WTC11 (cell line): ENCODE measurements at regions not wholly inside any gene's neighbourhood (a gene's known extent, or its start where the extent isn't known, plus 50 kb on each side); places are given as distances from the start of the nearest gene placed in this dataset.

Experiments
- ATAC-seq: fragments of 200-7000 bp; cut with Tn5 transposase; 2 replicates; pipeline ENCODE4 v1.10.0; 2021; ENCODE audit warnings: mild to moderate bottlenecking, moderate library complexity
- CTCF ChIA-PET: fragments of 300-600 bp; sonication (Branson Sonifier 250); formaldehyde crosslinking; loops from one replicate; lab custom pipeline; 2021; ENCODE audit warnings: antibody characterized with exemption; lab: Charles Lee
- POLR2A ChIA-PET: fragments of 350-600 bp; sonication (Branson Sonifier 250); formaldehyde crosslinking; loops from one replicate; lab custom pipeline; 2021; ENCODE audit warnings: antibody characterized with exemption; lab: Charles Lee
- DNase-seq: peaks from one replicate; pipeline ENCODE4 v3.0.0; 2021; ENCODE audit warnings: low spot score
- H3K27ac Mint-ChIP-seq: 2 replicates; pipeline ENCODE4 v1.8.0; 2021; ENCODE audit warnings: mixed read lengths
- H3K27me3 Mint-ChIP-seq: 2 replicates; pipeline ENCODE4 v1.8.0; 2021; ENCODE audit warnings: low read depth, mild to moderate bottlenecking, moderate library complexity, mixed read lengths
- H3K36me3 Mint-ChIP-seq: 2 replicates; pipeline ENCODE4 v1.8.0; 2021; ENCODE audit warnings: mixed read lengths
- H3K4me1 Mint-ChIP-seq: 2 replicates; pipeline ENCODE4 v1.8.0; 2022; ENCODE audit warnings: mixed read lengths
- H3K4me3 Mint-ChIP-seq: 2 replicates; pipeline ENCODE4 v1.8.0; 2021; ENCODE audit warnings: mild to moderate bottlenecking, moderate library complexity, mixed read lengths
- H3K9me3 Mint-ChIP-seq: 2 replicates; pipeline ENCODE4 v1.8.0; 2021; ENCODE audit warnings: mixed read lengths
- ARID4B ChIP-seq: sonication (generic); formaldehyde crosslinking; IDR thresholded peaks from 2 replicates; pipeline ENCODE4 v1.8.0; 2023; ENCODE audit warnings: missing genetic modification reagents, mild to moderate bottlenecking, borderline replicate concordance
- CBFB ChIP-seq: sonication (generic); formaldehyde crosslinking; IDR thresholded peaks from 2 replicates; pipeline ENCODE4 v1.8.1; 2022; ENCODE audit warnings: mild to moderate bottlenecking, low read depth, missing genetic modification reagents
- CREB1 ChIP-seq: sonication (generic); formaldehyde crosslinking; IDR thresholded peaks from 2 replicates; pipeline ENCODE4 v1.8.0; 2023; ENCODE audit warnings: mild to moderate bottlenecking, missing genetic modification reagents
- ELF4 ChIP-seq: sonication (generic); formaldehyde crosslinking; IDR thresholded peaks from 2 replicates; pipeline ENCODE4 v1.8.1; 2022; ENCODE audit warnings: low read depth, mild to moderate bottlenecking, moderate library complexity, missing genetic modification reagents
- ESRRA ChIP-seq: sonication (generic); formaldehyde crosslinking; IDR thresholded peaks from 2 replicates; pipeline ENCODE4 v1.8.1; 2022; ENCODE audit warnings: mild to moderate bottlenecking, missing genetic modification reagents, borderline replicate concordance
- GRHL2 ChIP-seq: fragments of 250-450 bp; sonication (Bioruptor Pico); IDR thresholded peaks from 2 replicates; pipeline ENCODE4 v1.8.0; 2022; ENCODE audit warnings: mild to moderate bottlenecking, moderate library complexity; ENCODE audit not compliant: insufficient replicate concordance, severe bottlenecking
- HMGA2 ChIP-seq: fragments of 250-450 bp; sonication (Bioruptor Pico); IDR thresholded peaks from 2 replicates; pipeline ENCODE4 v1.4.0; 2021; ENCODE audit warnings: mild to moderate bottlenecking, moderate library complexity
- MAX ChIP-seq: sonication (generic); formaldehyde crosslinking; IDR thresholded peaks from 2 replicates; pipeline ENCODE4 v1.8.0; 2022; ENCODE audit warnings: mild to moderate bottlenecking, missing genetic modification reagents
- NFE2L1 ChIP-seq: sonication (generic); formaldehyde crosslinking; IDR thresholded peaks from 2 replicates; pipeline ENCODE4 v1.8.1; 2023; ENCODE audit warnings: missing genetic modification reagents
- NR1H2 ChIP-seq: sonication (generic); formaldehyde crosslinking; IDR thresholded peaks from 2 replicates; pipeline ENCODE4 v1.9.0; 2021; ENCODE audit warnings: mild to moderate bottlenecking, moderate library complexity, missing genetic modification reagents
- OVOL2 ChIP-seq: fragments of 250-450 bp; sonication (Bioruptor Pico); IDR thresholded peaks from 2 replicates; pipeline ENCODE4 v1.9.0; 2021; ENCODE audit warnings: mild to moderate bottlenecking, borderline replicate concordance
- SOX15 ChIP-seq: fragments of 250-450 bp; sonication (Bioruptor Pico); IDR thresholded peaks from 2 replicates; pipeline ENCODE4 v1.9.0; 2021; ENCODE audit warnings: mild to moderate bottlenecking
- TCF7 ChIP-seq: sonication (generic); formaldehyde crosslinking; IDR thresholded peaks from 2 replicates; pipeline ENCODE4 v1.8.0; 2022; ENCODE audit warnings: mild to moderate bottlenecking, low read depth, missing genetic modification reagents, moderate library complexity
- ZNF138 ChIP-seq: sonication (generic); formaldehyde crosslinking; conservative IDR thresholded peaks from 2 replicates; pipeline ENCODE4 v1.8.1; 2022; ENCODE audit warnings: mild to moderate bottlenecking, moderate library complexity, missing genetic modification reagents
- ZNF219 ChIP-seq: sonication (generic); formaldehyde crosslinking; IDR thresholded peaks from 2 replicates; pipeline ENCODE4 v1.8.0; 2023; ENCODE audit warnings: missing genetic modification reagents, mild to moderate bottlenecking, borderline replicate concordance
- ZNF232 ChIP-seq: sonication (generic); formaldehyde crosslinking; IDR thresholded peaks from 2 replicates; pipeline ENCODE4 v1.8.0; 2022; ENCODE audit warnings: mild to moderate bottlenecking, missing genetic modification reagents
- ZNF281 ChIP-seq: sonication (generic); formaldehyde crosslinking; IDR thresholded peaks from 2 replicates; pipeline ENCODE4 v1.8.0; 2023; ENCODE audit warnings: mild to moderate bottlenecking, missing genetic modification reagents
- ZNF317 ChIP-seq: sonication (generic); formaldehyde crosslinking; IDR thresholded peaks from 2 replicates; pipeline ENCODE4 v1.8.1; 2023; ENCODE audit warnings: low read depth, mild to moderate bottlenecking, moderate library complexity, missing genetic modification reagents, borderline replicate concordance
- ZNF396 ChIP-seq: fragments of 250-450 bp; sonication (Bioruptor Pico); IDR thresholded peaks from 2 replicates; pipeline ENCODE4 v1.8.0; 2021; ENCODE audit warnings: mild to moderate bottlenecking, moderate library complexity, borderline replicate concordance
- TF ChIP-seq, protein P1 (sequence below): sonication (generic); formaldehyde crosslinking; IDR thresholded peaks from 2 replicates; pipeline ENCODE4 v1.8.1; 2023; ENCODE audit warnings: mild to moderate bottlenecking, missing genetic modification reagents, moderate library complexity
- TF ChIP-seq, protein P2 (sequence below): fragments of 250-450 bp; sonication (Bioruptor Pico); conservative IDR thresholded peaks from 2 replicates; pipeline ENCODE4 v1.9.0; 2021; ENCODE audit warnings: mild to moderate bottlenecking
- TF ChIP-seq, protein P3 (sequence below): sonication (generic); formaldehyde crosslinking; IDR thresholded peaks from 2 replicates; pipeline ENCODE4 v1.8.1; 2022; ENCODE audit warnings: mild to moderate bottlenecking, missing genetic modification reagents, moderate library complexity, borderline replicate concordance
- TF ChIP-seq, protein P4 (sequence below): sonication (generic); formaldehyde crosslinking; IDR thresholded peaks from 2 replicates; pipeline ENCODE4 v1.8.0; 2022; ENCODE audit warnings: mild to moderate bottlenecking, missing genetic modification reagents

DNA sequence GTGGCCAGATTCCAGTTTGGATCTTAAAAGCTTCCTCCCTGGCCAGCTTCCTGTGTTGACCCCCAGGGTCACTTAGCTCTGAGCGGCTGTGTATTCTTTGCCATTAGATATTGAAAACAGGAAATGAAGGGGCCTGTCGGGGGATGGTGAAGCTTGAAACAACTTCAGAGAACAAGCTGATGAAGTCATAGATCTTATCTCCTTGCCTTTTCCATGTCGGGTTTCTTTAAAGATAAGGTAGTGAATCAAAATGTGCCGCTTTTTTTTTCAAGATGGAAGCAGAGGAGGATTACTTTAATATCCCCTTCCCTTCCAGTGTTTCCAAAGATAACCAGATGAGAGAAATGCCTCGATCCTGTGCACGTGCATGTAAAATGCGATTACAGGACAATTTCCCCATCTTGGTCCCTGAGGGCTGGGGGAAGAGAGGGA lies 508.5 kb downstream of the MID1IP1 start:
- H3K4me1 Mint-ChIP-seq, result peaks cover 7% of the 10 kb centered on the region
- H3K27ac Mint-ChIP-seq, result no peak overlapping the region
- no peaks in the 10 kb centered on the region for H3K36me3 Mint-ChIP-seq
- TF ChIP-seq CREB1 (CRISPR knock-in tag) (no peak), ZNF281 (no peak), ZNF317 (CRISPR knock-in tag) (no peak), ELF4 (CRISPR knock-in tag) (no peak), ZNF219 (CRISPR knock-in tag) (no peak), ZNF232 (no peak), ZNF138 (CRISPR knock-in tag) (no peak), ESRRA (no peak)
- TF ChIP-seq, protein P1, sequence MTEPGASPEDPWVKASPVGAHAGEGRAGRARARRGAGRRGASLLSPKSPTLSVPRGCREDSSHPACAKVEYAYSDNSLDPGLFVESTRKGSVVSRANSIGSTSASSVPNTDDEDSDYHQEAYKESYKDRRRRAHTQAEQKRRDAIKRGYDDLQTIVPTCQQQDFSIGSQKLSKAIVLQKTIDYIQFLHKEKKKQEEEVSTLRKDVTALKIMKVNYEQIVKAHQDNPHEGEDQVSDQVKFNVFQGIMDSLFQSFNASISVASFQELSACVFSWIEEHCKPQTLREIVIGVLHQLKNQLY (CRISPR knock-in tag), result no peak
- TF ChIP-seq, protein P2, sequence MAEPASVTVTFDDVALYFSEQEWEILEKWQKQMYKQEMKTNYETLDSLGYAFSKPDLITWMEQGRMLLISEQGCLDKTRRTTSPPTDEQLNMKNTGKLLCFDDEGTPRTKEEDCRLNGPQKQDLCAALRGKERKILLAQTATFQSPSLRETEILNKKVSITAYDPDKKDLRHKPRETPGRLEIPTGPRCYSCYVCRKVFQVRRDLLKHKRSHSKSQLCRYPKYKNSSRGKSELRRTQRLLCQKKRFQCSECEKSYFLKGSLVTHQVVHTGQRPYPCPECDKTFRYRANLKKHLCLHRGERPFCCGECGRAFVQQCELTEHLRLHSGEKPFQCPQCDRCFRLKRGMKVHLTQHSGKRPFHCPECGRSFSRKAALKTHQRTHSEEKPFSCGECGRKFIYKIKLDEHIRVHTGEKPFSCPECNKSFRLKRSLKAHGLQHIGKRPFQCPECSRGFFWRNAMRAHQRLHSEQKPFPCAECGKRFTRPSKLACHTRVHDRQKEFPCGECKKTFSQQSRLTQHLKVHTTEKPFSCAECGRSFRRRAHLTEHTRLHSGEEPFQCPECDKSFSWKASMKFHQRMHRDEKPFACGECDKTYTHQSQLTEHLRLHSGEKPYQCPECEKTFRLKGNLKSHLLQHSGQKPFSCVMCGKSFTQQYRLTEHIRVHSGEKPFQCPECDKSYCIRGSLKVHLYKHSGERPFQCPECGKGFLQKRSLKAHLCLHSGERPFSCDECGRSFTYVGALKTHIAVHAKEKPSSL (CRISPR knock-in tag), result no peak
- TF ChIP-seq, all 79 proteins: peak for 0
- POLR2A ChIA-PET, result no interaction called here
- Mint-ChIP-seq H3K27me3 (no peaks in the 10 kb centered on the region), H3K4me3 (no peak overlapping the region), H3K9me3 (peaks cover 3% of the 10 kb centered on the region)
- DNase-seq, result no peak
- ATAC-seq, result no peak
- CTCF ChIA-PET, result no interaction called here

GRCh38 chrX:39310891-39311290 lies 509.6 kb downstream of the MID1IP1 start:
- DNase-seq (no peak), ATAC-seq (no peak)
- CTCF ChIA-PET, result no interaction called here
- Mint-ChIP-seq H3K4me3 (no peak overlapping the region), H3K9me3 (peaks cover 1% of the 10 kb centered on the region), H3K36me3 (no peaks in the 10 kb centered on the region), H3K27me3 (no peaks in the 10 kb centered on the region), H3K4me1 (peaks cover 7% of the 10 kb centered on the region), H3K27ac (no peak overlapping the region)
- POLR2A ChIA-PET, result no interaction called here
- TF ChIP-seq SOX15 (CRISPR knock-in tag) (no peak), OVOL2 (CRISPR knock-in tag) (no peak), TCF7 (CRISPR knock-in tag) (no peak), CBFB (CRISPR knock-in tag) (no peak), NR1H2 (no peak), ZNF396 (no peak), MAX (CRISPR knock-in tag) (no peak), ESRRA (no peak), ARID4B (CRISPR knock-in tag) (no peak), GRHL2 (CRISPR knock-in tag) (no peak), NFE2L1 (no peak), HMGA2 (CRISPR knock-in tag) (no peak)
- TF ChIP-seq, protein P3, sequence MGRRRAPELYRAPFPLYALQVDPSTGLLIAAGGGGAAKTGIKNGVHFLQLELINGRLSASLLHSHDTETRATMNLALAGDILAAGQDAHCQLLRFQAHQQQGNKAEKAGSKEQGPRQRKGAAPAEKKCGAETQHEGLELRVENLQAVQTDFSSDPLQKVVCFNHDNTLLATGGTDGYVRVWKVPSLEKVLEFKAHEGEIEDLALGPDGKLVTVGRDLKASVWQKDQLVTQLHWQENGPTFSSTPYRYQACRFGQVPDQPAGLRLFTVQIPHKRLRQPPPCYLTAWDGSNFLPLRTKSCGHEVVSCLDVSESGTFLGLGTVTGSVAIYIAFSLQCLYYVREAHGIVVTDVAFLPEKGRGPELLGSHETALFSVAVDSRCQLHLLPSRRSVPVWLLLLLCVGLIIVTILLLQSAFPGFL, result no peak
- TF ChIP-seq, protein P4, sequence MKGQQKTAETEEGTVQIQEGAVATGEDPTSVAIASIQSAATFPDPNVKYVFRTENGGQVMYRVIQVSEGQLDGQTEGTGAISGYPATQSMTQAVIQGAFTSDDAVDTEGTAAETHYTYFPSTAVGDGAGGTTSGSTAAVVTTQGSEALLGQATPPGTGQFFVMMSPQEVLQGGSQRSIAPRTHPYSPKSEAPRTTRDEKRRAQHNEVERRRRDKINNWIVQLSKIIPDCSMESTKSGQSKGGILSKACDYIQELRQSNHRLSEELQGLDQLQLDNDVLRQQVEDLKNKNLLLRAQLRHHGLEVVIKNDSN (CRISPR knock-in tag), result no peak
